Esophagus mucosa (tissue), 1 donor: ENCODE measurements at regions not wholly inside any gene's neighbourhood (a gene's known extent, or its start where the extent isn't known, plus 50 kb on each side); places are given as distances from the start of the nearest gene placed in this dataset.

ENCODE experiments used
- ATAC-seq: fragments of 200-7000 bp; cut with Tn5 transposase; one replicate; pipeline ENCODE4 v1.9.1; 2020
- donor health status: DM: yes; HTN: yes; CAD: no.

DNA sequence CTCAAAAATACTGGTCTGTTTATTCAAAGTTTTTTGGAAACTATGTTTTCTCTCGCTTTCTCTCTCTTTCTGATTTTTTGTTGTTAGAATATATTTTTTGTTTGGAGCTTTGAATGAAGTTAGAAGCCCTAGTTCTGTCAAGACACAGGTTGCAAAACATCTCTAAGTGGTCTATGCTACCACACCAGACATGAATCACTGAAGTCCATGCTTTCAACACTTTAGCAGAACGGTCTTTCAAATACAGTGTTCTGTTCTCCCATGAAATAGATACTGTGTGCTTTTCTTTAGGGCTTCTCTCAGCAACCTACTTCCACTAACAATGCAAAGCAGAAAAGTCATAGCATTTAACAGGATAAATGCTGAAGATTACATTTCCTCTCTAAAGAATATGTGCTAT lies 392.5 kb downstream of the TMEM167A start:
- no peak for ATAC-seq

DNA sequence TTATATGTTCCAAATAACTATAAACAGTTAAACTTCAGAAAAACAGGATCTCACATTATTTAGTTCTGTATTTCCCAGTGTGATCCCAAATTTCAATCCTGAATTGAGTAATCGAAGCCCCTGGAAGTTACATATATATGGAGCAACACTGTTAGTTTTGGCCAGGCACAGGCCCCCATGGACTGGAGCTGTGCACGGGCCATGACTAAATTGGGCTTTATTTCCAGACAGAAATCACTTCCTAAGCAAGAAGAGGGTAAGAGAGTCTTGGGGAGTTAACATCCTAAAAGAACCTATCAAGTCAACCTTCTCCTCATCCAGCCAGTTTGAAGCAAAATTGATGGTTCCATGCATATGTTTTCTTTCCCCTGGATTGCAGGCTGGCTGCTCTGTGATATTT lies 393.0 kb downstream of the TMEM167A start:
- no peak for ATAC-seq

DNA sequence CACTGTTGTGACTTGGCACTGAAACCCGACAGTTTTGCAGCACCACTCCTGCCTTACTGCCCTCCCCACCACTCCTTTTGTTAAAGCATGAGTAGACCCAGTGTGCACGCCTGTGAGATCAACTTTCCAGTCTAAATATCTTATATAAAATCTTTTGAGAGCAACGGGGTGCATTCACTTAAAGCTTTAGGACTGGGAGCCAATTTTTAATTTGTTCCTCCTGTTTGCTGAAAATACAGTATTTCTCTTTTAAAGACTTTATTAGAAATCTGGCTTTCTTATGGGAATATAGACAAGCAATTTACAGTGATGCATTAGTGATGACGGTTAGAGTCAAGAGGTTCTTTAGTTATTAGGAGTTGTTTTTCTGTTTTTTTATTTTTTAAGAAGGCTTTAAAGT lies 397.5 kb downstream of the TMEM167A start:
- no peak for ATAC-seq

DNA sequence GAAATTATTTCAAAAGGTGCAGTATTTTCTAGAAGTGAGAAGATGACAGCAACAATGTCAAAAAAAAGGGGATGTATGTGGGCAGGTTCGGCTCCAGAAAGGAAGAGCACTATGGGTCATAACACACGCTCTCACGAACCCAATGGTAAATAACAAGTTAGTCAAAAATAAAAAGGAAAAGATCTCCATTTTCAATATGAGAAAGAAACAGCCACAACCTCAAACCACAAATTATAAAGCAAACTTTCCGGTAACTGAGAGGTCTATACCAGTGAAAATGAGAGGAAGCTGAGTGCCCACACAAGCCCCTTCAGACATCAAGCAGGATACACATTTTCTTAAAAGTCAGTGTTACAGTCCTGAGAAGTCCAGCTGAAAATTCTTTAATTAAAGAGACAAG lies 398.5 kb upstream of the RPS23 start:
- no peak for ATAC-seq

DNA sequence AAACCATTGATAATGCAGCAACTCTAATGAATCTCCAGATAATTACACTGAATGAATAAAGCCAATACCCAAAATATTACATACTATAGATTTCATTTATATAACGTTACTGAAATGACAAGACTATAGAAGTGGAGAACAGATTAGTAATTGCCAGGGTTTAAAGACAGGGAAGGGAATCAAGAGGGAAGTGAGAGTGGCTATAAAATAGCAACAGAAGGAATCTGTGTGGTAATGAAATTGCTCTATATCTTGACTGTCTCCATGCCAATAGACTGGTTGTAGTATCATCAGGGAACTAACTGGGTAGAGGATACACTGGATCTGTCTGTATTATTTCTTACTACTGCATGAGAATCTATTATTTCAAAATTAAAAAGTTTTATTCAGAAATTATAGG lies 396.5 kb upstream of the RPS23 start:
- ATAC-seq: no peak

DNA sequence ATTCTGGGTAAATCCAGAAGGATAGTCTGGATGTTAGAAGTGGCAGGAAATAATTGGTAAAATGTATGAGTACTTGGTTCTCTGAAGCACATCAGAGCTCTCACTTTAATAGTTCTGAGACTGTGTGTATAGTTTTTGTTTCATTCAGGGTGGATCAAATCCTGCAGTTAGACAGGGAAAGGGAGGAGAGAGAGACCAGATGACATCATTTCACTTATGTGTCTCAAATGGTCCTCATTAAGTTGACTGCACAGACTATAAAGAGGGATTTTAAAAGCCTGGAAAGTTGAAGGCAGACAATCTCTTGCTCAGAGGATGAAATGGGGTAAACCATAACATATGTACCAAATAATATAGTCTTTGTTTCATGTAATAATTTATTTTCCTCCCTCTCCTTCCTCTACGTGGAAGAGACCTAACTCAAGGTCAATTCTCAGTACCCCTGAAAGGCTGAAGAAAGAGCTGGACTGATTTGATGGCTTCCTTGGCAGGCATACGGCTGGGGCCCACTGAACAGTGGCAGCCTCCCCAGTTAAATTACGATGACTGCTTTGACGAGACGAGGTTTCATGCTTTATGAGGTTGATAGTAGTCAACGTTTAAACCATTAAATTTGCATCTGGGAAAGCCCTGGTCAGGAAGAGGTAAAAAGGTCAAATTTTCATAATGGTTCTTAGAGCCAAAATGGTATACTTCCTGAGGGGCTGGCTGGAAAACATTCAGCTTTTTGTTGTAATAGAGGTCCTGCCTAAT lies 395.1 kb upstream of the RPS23 start:
- ATAC-seq: no peak

DNA sequence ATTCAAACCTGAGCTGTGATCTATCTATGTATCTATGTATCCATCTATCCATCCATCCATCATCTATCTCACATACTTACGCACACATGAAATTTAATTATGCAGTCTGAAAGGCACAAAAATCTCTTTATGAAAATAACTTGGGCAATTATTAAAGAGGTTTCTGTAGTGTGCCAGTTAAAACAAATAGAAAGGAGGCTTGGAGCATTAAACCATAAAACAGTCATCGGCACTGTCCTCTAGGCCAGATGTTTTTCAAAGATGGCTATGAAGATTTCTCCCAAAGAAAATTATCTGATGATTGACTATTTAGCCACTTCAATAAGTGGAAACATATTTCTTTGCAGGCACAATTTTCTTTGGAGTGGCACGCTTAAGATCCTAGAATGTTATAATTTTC lies 392.5 kb upstream of the RPS23 start:
- ATAC-seq: no peak

DNA sequence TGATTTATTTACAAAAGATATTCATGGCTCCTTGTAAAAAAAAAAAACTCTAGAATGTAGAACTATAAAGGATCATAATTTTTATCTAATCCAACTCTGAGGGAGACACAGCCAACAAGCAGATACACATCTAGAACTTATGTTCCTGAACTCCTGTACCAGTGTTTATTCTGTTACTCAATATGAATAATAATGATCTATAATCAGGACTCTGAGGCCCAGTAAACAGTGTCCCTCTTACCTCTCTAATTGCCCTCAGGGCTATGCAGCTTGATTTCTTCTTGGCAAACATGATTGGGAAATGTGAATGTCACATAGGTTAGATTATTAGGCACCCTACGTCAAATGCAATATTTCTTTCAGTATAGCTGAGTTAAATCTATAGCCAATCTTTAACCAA lies 391.6 kb upstream of the RPS23 start:
- ATAC-seq: no peak

DNA sequence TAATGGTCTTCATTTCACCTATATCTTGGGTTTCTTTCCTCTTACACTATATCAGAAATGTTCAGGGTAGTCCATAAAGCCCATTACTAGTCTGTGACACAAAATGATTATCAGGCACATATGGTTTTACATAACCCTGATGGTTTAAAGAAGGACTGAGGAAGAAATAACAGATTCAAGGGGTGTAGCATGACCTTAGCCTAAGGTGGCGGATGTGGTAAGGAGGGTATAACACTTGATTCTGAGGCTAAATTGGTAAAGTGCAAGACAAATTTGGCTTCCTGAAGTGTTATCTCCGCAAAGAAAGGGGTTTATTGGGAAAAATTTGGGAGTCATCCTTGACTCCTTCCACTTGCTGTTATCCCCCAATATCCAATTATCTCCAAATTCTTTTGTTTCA lies 388.2 kb upstream of the RPS23 start:
- no peak for ATAC-seq

DNA sequence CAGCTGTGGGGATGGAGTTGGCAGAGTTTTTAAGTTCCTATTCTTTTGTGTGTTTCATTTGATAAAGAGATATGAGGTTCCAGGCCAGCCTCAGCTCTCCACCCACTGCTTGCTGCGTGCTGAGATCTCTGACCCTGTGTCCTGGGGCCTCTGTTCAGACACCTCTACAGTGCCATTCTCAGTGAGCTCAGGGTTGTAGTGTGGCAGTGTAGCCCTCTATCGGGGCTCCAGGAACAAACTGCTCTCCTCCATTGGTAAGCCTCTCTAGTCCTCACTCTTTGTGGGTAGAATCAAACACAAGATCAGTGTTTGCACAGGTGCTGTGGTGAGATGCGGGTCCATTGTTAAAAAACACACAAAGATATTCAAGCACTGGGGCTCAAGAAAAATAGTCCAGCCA lies 386.6 kb upstream of the RPS23 start:
- ATAC-seq: no peak

DNA sequence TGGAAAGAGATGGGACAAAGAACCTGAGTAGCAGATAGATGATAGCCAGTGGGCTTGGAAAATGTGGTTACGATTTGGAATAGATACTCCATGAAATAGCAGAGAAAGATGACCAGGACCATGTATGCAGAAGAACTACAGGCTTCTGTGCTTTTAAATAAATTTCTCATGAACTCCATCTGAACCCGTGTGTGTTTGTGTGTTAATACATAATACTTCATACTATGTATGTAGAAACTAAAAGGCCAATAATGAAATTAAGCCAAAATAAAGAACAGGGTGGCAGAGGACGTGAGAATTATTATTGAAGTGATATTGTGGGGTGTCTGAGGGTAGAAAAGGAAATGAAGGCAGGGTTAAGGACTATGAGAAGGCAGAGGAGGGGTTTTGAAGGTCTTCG lies 385.1 kb upstream of the RPS23 start:
- no peak for ATAC-seq

DNA sequence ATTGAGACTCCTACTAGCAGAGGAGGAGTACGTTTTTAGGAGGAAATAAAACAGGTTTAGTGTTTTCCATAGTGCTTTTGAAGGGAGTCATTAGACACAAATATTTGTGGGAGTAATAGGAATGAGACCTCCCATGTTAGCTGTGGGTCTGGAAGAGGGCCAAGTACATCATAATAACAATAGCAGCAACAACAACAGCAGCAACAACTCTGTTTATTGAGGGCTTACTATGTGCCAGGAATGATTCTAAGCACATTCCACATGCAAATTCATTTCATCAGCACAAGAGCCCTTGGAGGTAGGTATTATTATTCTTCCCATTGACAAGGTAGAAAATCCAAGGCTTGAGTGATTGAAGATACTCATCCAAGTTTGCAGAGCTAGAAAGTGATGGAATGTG lies 384.2 kb upstream of the RPS23 start:
- ATAC-seq: no peak

DNA sequence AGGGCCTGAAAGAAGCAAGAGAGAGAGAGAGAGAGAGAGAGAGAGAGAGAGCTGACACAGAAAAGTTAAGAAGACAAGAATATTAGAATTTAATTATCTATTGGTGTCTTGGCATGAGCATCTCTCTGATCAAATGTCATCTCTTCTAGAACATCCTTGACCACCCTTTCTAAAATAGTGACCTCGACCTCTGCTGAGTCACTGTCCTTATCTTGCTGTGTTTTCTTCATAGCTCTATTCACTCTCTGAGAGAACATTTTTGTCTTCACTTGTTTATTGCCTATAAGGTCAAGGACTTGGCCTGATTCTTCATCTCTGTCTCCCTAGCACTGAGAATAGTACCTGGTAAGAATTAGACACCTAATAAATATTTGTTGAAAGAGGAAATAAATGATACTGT lies 383.8 kb upstream of the RPS23 start:
- no peak for ATAC-seq

DNA sequence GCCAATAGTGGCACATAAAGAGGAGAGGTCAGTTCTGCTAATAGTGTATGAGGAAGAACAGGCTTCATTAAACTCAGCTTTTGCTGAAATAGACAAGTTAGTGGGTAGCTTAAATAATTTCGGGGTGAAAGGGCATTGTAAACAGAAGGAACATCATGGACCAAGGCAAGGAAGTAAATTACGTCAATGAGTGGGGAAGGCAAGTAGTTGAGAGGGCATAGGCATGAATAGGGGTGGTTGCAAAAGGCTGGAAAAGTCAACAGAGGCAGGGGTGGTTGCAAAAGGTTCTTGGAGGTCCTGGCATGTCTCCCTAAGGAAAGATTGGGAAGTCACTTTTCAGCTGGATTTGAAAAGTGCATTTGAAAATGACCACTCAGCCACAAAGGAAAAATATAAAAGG lies 383.3 kb upstream of the RPS23 start:
- no peak for ATAC-seq

DNA sequence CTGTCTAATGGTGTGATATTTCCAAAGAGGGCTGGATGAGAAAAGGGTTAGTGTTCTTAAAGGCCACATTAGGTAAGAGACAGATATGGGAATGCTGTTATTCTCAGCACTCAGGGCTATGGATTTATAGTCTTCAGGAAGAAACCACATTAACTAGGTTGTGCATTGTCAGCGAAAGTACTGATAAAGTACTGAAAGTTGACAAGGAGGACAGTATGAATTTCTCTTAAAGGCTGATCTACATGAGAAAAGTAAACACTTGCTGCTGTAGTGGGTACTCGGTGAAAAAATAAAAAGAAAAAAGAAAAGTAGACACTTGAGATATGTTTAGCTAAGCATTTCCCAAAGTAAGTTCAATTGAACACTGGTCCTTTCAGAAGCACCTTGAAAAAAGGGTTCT lies 381.0 kb upstream of the RPS23 start:
- ATAC-seq: no peak

DNA sequence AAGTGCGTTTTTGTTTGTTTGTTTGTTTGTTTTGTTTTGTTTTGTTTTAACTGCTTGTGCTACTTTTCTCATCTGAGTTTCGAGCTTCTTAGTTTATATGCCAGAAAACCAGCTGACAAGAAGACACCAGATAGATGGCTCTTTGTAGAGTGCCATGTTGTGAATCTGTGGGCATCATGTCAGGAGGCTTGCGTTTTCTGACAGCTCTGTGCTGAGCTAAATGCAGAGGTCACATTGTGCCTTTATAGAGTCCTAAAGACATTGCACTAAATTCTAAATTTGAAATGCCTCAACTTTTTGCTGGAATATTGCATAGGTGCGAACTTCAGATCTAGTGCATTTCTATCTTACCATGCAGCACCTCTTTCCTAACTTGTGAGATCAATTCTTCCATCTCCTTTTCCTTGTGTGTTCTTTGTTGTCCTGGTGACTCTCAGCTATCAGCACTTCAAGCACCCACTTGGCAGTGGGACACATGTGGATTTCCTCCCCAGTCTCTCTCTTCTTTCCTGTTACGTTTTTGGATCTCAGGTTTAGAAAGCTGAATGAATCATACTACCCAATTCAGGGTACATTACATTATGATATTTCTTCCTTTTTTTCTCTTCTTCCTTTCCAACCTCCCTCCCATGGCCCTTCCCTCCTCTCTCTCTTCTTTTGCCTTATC lies 379.0 kb upstream of the RPS23 start:
- no peak for ATAC-seq

DNA sequence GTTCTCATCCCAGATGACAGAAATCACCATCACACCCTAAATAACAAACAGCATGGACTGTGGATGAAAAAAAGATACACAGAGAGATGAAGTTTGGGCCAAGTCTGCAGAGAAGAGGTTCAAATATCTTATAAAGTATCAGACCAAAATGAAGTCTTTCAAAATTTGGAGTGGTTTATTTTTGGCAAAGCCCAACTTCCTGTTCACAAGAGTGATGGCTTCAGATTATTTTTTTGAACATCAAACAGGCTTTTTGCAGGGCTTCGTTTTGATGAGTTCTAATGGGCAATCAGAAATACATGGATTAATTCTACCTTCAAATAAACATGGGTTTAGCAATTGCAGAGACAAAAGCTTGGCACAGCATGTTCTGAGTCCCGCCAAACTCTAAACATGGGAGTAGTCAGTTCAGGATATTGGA lies 378.2 kb upstream of the RPS23 start:
- ATAC-seq: no peak

DNA sequence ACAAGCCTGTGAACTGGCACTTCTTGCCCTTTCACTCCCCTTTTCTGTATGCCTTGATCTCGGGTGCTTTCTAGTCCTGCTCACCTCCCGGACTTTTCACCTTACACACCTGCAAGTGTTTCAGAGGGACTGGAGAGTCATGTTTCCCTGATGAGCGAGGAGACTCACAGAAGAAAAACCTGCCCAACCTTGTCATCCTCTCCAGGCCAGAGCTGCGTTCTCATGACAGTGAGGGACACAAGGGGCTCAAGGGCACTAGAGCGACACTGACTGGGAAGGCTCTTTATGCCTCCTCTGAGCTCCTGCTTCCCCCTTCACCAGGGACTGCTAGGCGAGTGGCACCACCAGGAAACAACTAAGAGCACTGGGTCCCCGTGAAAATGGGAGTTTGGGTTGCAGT lies 376.9 kb upstream of the RPS23 start:
- ATAC-seq: no peak

DNA sequence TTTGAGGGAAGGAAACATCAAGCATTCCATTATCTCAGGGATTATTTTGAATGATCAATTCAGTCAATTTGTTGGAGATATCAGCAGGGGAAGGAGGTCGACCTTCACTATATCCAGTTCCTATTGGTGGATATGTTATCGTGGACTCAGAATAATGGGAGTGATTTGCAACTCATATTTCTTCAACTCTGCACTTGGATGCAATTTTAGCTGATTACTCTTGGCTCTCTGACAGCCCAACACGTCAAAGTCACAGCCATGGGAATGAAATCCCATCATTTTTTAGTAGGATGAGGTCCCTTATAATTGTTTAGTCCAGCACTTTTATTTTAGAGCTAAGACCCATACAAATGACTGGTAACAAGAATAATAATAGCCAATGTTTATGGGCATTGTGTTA lies 371.8 kb upstream of the RPS23 start:
- no peak for ATAC-seq

DNA sequence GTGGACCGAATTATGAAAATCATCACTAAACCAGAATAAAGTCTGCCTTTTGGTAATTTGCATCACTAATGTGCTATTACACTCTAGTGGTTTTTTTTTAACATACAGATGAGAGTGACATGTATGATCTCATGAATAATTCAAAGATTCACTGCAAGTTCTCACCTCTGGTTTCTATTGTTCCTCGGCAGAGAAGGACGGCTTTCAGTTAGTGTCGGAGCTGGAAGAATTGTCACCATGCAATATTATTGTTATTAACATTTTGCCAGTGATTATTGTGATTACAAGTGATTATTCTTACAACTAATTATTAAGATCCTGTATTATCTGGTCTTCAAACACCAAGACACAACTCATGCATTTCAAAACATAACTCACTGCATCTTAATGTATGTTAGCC lies 366.6 kb upstream of the RPS23 start:
- no peak for ATAC-seq

DNA sequence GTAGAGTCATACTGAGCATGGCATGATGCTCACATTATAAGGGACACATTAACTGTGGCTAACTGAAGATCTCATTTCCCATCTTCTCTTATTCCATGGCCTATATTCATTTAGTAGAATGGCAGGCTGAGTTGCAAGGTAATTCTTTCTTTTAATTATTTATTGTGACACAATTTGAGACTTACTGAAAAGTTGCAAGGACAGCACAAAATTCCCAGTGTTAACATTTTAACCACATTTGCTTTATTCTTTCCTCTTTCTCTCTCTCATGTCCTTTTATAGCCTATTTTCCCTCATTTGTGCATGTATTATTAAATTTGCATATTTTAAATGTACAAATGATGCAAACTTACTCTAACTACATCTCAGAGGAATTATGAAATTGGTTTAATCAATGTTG lies 366.1 kb upstream of the RPS23 start:
- no peak for ATAC-seq

DNA sequence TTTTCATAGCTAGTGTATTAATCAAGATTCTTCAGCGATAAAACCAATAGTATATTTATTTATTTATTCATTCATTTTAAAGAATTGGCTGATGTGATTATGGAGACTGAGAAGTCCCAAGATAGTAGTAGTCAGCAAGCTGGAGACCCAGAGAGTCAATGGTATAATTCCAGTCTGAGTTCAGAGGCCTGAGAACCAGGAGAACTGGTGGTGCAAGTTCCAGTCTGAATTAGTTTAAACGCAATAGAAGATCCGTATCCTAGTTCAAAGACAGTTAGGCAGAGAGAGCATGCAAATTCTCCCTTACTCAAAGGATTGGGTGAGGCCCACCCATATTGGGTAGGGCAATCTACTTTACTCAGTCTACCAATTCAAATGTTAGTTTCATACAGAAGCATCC lies 364.2 kb upstream of the RPS23 start:
- ATAC-seq: peak; percentile 49

DNA sequence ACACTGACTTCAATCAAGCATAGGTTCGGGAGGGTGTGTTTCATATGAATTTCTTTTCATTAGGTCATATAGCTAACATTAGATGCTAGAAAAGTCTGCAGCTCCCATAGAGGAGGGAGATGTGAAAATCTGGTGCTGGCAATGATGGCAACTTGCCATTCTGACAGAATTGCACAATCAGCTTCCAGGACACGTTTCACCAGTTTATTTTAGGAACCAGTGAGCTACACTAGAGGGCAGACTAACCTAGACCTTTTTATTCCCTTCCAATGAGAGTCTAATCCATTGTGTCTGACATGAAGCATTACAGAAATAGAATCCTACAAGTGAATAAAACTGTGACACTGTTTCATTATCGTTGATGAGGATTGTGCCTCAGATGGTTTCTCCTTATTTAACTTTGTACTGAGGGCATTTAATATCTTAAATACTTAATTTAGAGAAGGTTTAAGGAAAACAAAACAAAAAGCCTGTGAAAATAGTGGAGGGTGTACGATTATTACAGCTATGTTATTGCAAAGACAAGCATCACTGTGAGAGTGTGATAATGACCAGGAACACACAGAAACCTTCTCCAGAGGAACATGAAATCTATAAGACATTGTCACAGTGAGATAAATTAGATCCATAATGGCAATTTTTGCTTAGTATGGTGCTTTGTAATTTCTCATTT lies 363.3 kb upstream of the RPS23 start:
- peak; percentile 94 for ATAC-seq

DNA sequence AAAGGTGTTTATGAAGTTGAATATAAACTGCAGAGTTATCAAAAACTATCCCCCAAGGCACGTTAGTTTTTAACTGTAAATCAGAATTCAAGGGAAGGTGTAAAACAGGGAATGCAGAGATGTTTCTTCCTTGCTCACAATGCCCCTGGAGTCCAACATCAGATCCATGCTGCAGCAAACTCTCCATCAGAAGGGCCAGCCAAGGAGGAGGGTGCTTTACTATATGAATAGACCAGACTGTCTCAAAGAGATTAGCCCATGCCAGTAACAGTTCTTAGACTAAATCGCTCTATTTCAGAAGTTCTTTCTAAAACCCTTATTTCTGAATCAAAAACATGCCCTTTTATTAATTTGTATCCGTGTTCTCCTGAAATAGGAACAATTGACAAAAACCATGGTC lies 362.8 kb upstream of the RPS23 start:
- ATAC-seq: no peak
